Hematopoietic multipotent progenitor cell treated with erythropoietin and hydrocortisone succinate and interleukin-3 and kit ligand, for 4 days (in vitro differentiated cells): ENCODE measurements at regions not wholly inside any gene's neighbourhood (a gene's known extent, or its start where the extent isn't known, plus 50 kb on each side); places are given as distances from the start of the nearest gene placed in this dataset.
"Not testable (repeated sequence)": the region's sequence is repeated elsewhere in the genome, so short reads cannot be mapped to it uniquely, and the experiment has no call there.

Source experiments
- DNase-seq: peaks from one replicate; pipeline ENCODE4 v3.0.0-alpha.2; 2015

- DNase-seq, result no peak
These were observed 407.9 kb downstream of the TECRL start for GRCh38 chr4:64001229-64001898.

- no peak for DNase-seq
These were observed 409.0 kb downstream of the TECRL start for GRCh38 chr4:64000241-64000640.

DNA sequence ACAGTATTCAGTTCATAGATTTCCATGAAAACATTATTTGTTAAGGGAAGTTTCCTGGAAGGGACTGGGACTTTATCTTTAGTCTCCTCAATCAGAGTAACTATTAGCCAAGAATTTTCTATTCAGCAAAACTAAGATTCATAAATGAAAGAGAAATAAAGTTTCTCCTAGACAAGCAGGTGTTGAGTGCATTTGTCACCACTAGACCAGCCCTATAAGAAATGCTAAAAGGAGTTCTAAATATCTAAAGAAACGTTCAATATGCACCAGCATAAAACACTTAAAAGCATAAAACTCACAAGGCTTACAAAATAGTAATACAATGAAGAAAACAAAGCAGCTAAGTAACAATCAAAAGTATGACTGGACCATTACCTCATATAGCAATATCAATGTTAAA lies 423.0 kb downstream of the TECRL start:
- DNase-seq, result no peak

GRCh38 chr4:63983224-63983623 lies 426.0 kb downstream of the TECRL start:
- DNase-seq, result no peak

- no peak for DNase-seq
These were observed 443.4 kb downstream of the TECRL start for GRCh38 chr4:63965875-63966274.

DNA sequence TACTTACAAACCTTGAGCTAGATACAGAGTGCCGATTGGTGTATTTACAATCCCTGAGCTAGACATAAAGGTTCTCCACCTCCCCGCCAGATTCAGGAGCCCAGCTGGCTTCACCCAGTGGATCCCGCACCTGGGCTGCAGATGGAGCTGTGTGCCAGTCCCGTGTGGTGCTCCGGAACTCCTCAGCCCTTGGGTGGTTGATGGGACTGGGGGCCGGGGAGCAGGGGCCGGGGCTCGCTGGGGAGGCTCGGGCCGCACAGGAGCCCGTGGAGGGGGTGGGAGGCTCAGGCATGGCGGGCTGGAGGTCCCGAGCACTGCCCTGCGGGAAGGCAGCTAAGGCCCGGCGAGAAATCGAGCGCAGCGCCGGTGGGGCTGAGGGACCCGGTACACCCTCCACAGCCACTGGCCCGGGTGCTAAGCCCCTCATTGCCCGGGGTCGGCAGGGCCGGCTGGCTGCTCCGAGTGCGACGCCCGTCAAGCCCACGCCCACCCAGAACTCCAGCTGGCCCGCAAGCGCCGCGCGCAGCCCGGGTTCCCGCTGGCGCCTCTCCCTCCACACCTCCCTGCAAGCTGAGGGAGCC lies 466.5 kb downstream of the TECRL start:
- DNase-seq, result not testable (repeated sequence)

GRCh38 chr4:63937961-63938360 lies 471.3 kb downstream of the TECRL start:
- DNase-seq, result no peak

GRCh38 chr4:63922146-63922545 lies 487.1 kb downstream of the TECRL start:
- no peak for DNase-seq

- DNase-seq, result no peak
These were observed 487.7 kb downstream of the TECRL start for GRCh38 chr4:63921561-63921960.

DNA sequence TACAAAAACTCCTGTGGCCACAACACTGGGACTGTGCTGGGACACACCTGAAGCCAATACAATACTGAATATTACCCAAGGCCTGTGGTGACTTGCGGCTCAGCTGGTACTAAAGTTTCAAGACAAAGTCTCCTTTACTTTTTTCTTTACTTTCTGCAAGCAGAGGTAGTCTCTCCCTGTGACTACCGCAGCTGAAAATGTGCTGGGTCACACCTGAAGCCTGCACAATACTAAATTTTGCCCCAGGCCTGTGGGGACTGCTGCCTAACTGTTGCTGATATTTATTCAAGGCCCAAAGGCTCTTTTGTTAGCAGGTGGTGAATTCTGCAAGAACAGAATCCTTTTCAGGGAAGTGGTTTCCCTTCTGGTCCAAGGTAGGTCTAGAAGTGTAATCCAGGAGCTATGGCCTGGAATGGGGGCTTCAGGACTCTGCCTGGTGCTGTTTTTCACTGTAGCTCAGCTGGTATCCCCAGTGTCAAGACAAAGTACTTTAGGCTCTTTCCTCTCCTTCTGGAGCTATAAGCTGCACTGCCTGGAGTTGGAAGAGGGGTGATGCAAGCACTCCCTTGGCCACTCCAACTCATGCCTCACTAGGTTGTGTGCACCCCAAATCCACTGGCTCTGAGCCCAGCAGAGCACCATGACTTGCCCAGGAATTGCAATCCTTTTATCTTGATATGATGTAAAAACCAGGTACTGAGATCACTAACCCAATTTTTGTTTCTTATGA lies 489.4 kb downstream of the TECRL start:
- DNase-seq, result no peak

- no peak for DNase-seq
These were observed 502.5 kb downstream of the TECRL start for GRCh38 chr4:63906660-63907183.

GRCh38 chr4:63904201-63904600 lies 505.0 kb downstream of the TECRL start:
- DNase-seq, result no peak

DNA sequence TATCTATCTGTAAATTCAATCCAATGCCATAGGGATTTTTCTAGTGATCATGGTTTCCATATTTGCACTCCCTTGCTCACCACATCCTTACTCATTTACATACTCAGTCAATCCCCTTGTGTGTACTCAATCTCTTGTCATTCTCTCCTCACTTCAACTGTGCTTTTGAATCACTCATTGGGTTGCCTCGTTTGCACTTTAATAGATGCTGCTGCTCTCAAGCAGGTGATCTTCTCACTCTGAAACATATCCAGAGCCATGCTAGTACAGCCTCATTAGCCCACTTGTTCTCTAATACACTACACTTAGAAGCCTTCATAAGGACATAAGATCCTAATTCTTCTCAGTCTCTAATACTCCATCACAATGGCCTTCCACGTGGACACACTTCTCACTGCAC lies 507.9 kb downstream of the TECRL start:
- no peak for DNase-seq

DNA sequence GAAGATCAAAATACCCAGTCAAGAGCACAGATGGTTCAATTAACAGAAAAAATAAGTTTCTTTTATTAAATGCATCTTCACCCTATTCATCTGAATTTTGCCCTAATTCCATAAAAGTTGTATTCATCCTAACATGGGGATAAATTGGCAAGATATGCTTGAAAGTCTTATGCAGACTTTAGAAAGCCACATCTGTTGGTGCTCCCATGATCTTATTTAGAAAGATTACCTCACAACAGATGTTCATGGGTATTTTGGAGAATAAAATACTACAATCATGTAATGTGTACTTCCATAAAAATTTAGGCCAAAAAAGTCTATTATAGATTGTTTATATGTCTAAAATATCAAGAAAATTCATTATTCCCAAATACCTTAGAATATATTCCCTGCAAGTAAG lies 510.3 kb downstream of the TECRL start:
- DNase-seq, result no peak

GRCh38 chr4:63894161-63894560 lies 515.1 kb downstream of the TECRL start:
- DNase-seq, result no peak

GRCh38 chr4:63869370-63869769 lies 539.9 kb downstream of the TECRL start:
- no peak for DNase-seq

- no peak for DNase-seq
These were observed 557.8 kb downstream of the TECRL start for GRCh38 chr4:63851496-63851895.

DNA sequence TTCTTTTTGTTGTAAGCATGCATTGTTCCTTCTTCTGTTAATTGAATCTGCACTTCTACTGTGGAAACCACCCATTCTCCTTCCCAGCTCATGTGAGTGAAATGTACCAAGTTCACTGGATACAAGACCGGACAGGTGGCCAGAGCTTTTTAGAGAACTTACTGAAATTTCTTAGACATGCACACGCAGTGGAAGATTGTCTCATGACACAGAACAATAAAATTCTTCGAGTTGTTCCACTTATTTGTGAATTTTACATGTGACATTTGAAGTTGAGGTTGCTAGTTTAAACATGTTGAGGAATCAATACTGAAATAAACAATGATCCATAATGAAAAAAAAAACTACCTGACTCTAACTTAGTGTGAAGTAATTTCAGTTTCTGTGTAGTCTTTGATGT lies 568.0 kb downstream of the TECRL start:
- no peak for DNase-seq

GRCh38 chr4:63831590-63832155 lies 577.6 kb downstream of the TECRL start:
- DNase-seq, result no peak

GRCh38 chr4:63817196-63817865 lies 591.9 kb downstream of the TECRL start:
- no peak for DNase-seq

GRCh38 chr4:63814171-63814964 lies 594.9 kb downstream of the TECRL start:
- no peak for DNase-seq

DNA sequence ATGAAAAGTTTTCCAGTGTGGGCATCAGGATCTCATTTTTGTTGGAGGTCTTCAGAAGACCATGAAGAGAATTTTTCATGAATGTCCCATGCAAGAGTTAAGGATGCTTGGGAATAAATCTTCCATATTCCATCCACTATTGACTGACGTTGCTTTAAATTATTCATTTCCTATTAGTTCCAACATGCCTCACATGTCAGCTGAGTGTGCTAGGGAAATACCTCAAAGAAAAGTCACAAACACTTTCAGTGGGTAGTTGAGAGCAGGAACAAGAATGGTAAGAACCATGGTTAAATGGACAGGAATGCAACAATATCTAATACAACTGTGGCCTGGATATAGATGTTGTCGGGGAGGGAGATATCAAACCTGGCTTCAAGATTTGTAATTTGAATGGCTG lies 610.1 kb downstream of the TECRL start:
- no peak for DNase-seq
